H9 (cell line): ENCODE measurements at regions not wholly inside any gene's neighbourhood (a gene's known extent, or its start where the extent isn't known, plus 50 kb on each side); places are given as distances from the start of the nearest gene placed in this dataset.

Experiments
- DNase-seq: peaks from one replicate; pipeline ENCODE4 v3.0.0-alpha.2; 2017
- H2AFZ ChIP-seq: one replicate; pipeline ENCODE4 v1.6.1; 2013; ENCODE audit warnings: mild to moderate bottlenecking, low read length, control low read depth, moderate library complexity
- H2AK5ac ChIP-seq: 2 replicates; pipeline ENCODE4 v1.6.1; 2013; ENCODE audit warnings: low read length, control low read depth, mixed read lengths; ENCODE audit not compliant: insufficient read length
- H2BK120ac ChIP-seq: one replicate; pipeline ENCODE4 v1.6.1; 2013; ENCODE audit warnings: low read depth, mild to moderate bottlenecking, low read length, control low read depth, inconsistent platforms; ENCODE audit not compliant: poor library complexity, severe bottlenecking
- H2BK12ac ChIP-seq: 2 replicates; pipeline ENCODE4 v1.6.1; 2013; ENCODE audit warnings: low read length, control low read depth, mixed read lengths, low read depth; ENCODE audit not compliant: insufficient read length
- H2BK15ac ChIP-seq: 2 replicates; pipeline ENCODE4 v1.6.1; 2013; ENCODE audit warnings: low read depth, low read length, control low read depth
- H2BK20ac ChIP-seq: one replicate; pipeline ENCODE4 v1.6.1; 2013; ENCODE audit warnings: low read depth, mild to moderate bottlenecking, low read length, control low read depth, inconsistent platforms; ENCODE audit not compliant: poor library complexity, severe bottlenecking
- H2BK5ac ChIP-seq: 2 replicates; pipeline ENCODE4 v1.6.1; 2013; ENCODE audit warnings: low read length, control low read depth, mixed read lengths; ENCODE audit not compliant: insufficient read length
- H3K14ac ChIP-seq: 2 replicates; pipeline ENCODE4 v1.6.1; 2013; ENCODE audit warnings: low read length, control low read depth; ENCODE audit not compliant: insufficient read depth
- H3K18ac ChIP-seq: 2 replicates; pipeline ENCODE4 v1.6.1; 2013; ENCODE audit warnings: low read depth, mild to moderate bottlenecking, mixed read lengths, low read length, control low read depth; ENCODE audit not compliant: insufficient read length
- H3K23ac ChIP-seq: 2 replicates; pipeline ENCODE4 v1.6.1; 2013; ENCODE audit warnings: low read length, control low read depth, mixed read lengths, low read depth; ENCODE audit not compliant: insufficient read length
- H3K23me2 ChIP-seq: 2 replicates; pipeline ENCODE4 v1.6.1; 2013; ENCODE audit warnings: low read depth, mild to moderate bottlenecking, mixed read lengths, low read length, control low read depth; ENCODE audit not compliant: insufficient read length, poor library complexity, severe bottlenecking
- H3K27ac ChIP-seq: 2 replicates; pipeline ENCODE4 v1.5.1; 2013; ENCODE audit warnings: low read length, control low read depth, mixed read lengths, low read depth; ENCODE audit not compliant: insufficient read length
- H3K27me3 ChIP-seq: 2 replicates; pipeline ENCODE4 v1.6.1; 2013; ENCODE audit warnings: low read length, control low read depth, inconsistent platforms; ENCODE audit not compliant: insufficient read depth
- H3K4ac ChIP-seq: 2 replicates; pipeline ENCODE4 v1.6.1; 2013; ENCODE audit warnings: low read depth, mild to moderate bottlenecking, control low read depth, inconsistent platforms, low read length, moderate library complexity
- H3K4me1 ChIP-seq: 2 replicates; pipeline ENCODE4 v1.6.1; 2013; ENCODE audit warnings: low read length, control low read depth, inconsistent platforms; ENCODE audit not compliant: insufficient read depth
- H3K4me2 ChIP-seq: 2 replicates; pipeline ENCODE4 v1.6.1; 2013; ENCODE audit warnings: low read length, control low read depth, mixed read lengths; ENCODE audit not compliant: insufficient read length, insufficient read depth
- H3K56ac ChIP-seq: 2 replicates; pipeline ENCODE4 v1.6.1; 2013; ENCODE audit warnings: low read depth, mild to moderate bottlenecking, mixed read lengths, low read length, control low read depth; ENCODE audit not compliant: insufficient read length
- H3K79me1 ChIP-seq: 2 replicates; pipeline ENCODE4 v1.6.1; 2013; ENCODE audit warnings: low read depth, mild to moderate bottlenecking, moderate library complexity, low read length, control low read depth, inconsistent platforms; ENCODE audit not compliant: insufficient read depth, poor library complexity, severe bottlenecking
- H3K79me2 ChIP-seq: 2 replicates; pipeline ENCODE4 v1.6.1; 2013; ENCODE audit warnings: low read length, control low read depth, inconsistent platforms; ENCODE audit not compliant: insufficient read depth
- H3K9ac ChIP-seq: 2 replicates; pipeline ENCODE4 v1.6.1; 2013; ENCODE audit warnings: low read length, control low read depth, mixed read lengths; ENCODE audit not compliant: insufficient read length; ENCODE audit errors: extremely low read depth
- H3K9me3 ChIP-seq: one replicate; pipeline ENCODE4 v1.6.1; 2013; ENCODE audit warnings: low read depth, low read length, inconsistent platforms; ENCODE audit not compliant: control insufficient read depth
- H3T11ph ChIP-seq: one replicate; pipeline ENCODE4 v1.6.1; 2013; ENCODE audit warnings: mild to moderate bottlenecking, low read length, control low read depth, inconsistent platforms
- H4K20me1 ChIP-seq: one replicate; pipeline ENCODE4 v1.6.1; 2013; ENCODE audit not compliant: control insufficient read depth, insufficient read length, insufficient read depth
- H4K5ac ChIP-seq: 2 replicates; pipeline ENCODE4 v1.6.1; 2013; ENCODE audit warnings: low read depth, mild to moderate bottlenecking, mixed read lengths, low read length, control low read depth; ENCODE audit not compliant: insufficient read length
- H4K8ac ChIP-seq: replicated peaks from 2 replicates; pipeline ENCODE4 v1.6.1; 2013; ENCODE audit warnings: low read length, control low read depth, mixed read lengths, low read depth; ENCODE audit not compliant: insufficient read length
- H4K91ac ChIP-seq: 2 replicates; pipeline ENCODE4 v1.6.1; 2013; ENCODE audit warnings: low read depth, mild to moderate bottlenecking, moderate library complexity, mixed read lengths, low read length, control low read depth; ENCODE audit not compliant: insufficient read length
- H3K27ac Mint-ChIP-seq, 3 experiments: 2 replicates in 2 of 3; 3 replicates in 1 of 3; pipeline ENCODE4 v1.8.0; 2020 to 2021; ENCODE audit warnings: mixed read lengths in 3 of 3, mild to moderate bottlenecking in 1 of 3, moderate library complexity in 1 of 3
- H3K27me3 Mint-ChIP-seq: 2 replicates; pipeline ENCODE4 v1.8.0; 2021; ENCODE audit warnings: low read depth, mild to moderate bottlenecking, moderate library complexity, mixed read lengths
- H3K36me3 Mint-ChIP-seq, 3 experiments: 2 replicates in 2 of 3; 3 replicates in 1 of 3; pipeline ENCODE4 v1.8.0; 2020 to 2021; ENCODE audit warnings: low read depth in 3 of 3, mixed read lengths in 3 of 3; ENCODE audit not compliant: insufficient read depth in 1 of 3
- H3K4me1 Mint-ChIP-seq, 2 experiments: 2 replicates each; pipeline ENCODE4 v1.8.0; 2020; ENCODE audit warnings: mixed read lengths in 2 of 2
- H3K4me3 Mint-ChIP-seq, 2 experiments: 2 replicates in 1 of 2; 3 replicates in 1 of 2; pipeline ENCODE4 v1.8.0; 2020 to 2021; ENCODE audit warnings: mild to moderate bottlenecking in 2 of 2, mixed read lengths in 2 of 2, moderate library complexity in 1 of 2
- H3K9me3 Mint-ChIP-seq, 2 experiments: 2 replicates in 1 of 2; 3 replicates in 1 of 2; pipeline ENCODE4 v1.8.0; 2020; ENCODE audit warnings: mild to moderate bottlenecking in 2 of 2, mixed read lengths in 2 of 2, moderate library complexity in 1 of 2
- CTCF ChIP-seq: fragments of 200-600 bp; sonication (generic); conservative IDR thresholded peaks from 3 replicates; pipeline ENCODE4 v1.8.0; 2021; ENCODE audit warnings: antibody characterized with exemption, mild to moderate bottlenecking
- WGBS: extraction: QIAGEN DNeasy Blood & Tissue Kit; methylation state at CpG from one replicate; pipeline ENCODE4 v1.1.7; 2013; ENCODE audit warnings: missing lambda C conversion rate, low lambda C conversion rate, mixed read lengths; ENCODE audit not compliant: insufficient read length; ENCODE audit errors: extremely low coverage; 5-methylcytosine and 5-hydroxymethylcytosine counted together

- Histone ChIP-seq H3K9ac (no peak overlapping the region), H2BK12ac (no peak overlapping the region), H2BK120ac (no peak overlapping the region), H4K5ac (no peak overlapping the region), H2BK15ac (no peak overlapping the region), H3K9me3 (no peaks in the 10 kb centered on the region), H3K23ac (no peak overlapping the region), H2AK5ac (no peak overlapping the region), H3K4ac (no peak overlapping the region), H2AFZ (no peak overlapping the region), H3K79me1 (no peaks in the 10 kb centered on the region), H3K23me2 (no peaks in the 10 kb centered on the region), H3K4me2 (no peak overlapping the region), H3K27ac (no peak overlapping the region), H3K27me3 (no peaks in the 10 kb centered on the region), H3K14ac (no peak overlapping the region), H4K8ac (no peak overlapping the region), H3K18ac (no peak overlapping the region), H3K56ac (no peak overlapping the region), H4K20me1 (no peaks in the 10 kb centered on the region), H3T11ph (no peak overlapping the region), H3K79me2 (no peaks in the 10 kb centered on the region), H2BK20ac (no peak overlapping the region), H3K4me1 (no peaks in the 10 kb centered on the region), H2BK5ac (no peak overlapping the region), H4K91ac (no peak overlapping the region)
- no peak overlapping the region for H3K4me3 Mint-ChIP-seq
- no peak for DNase-seq
- no peak for TF ChIP-seq CTCF
- H3K27me3 Mint-ChIP-seq: no peaks in the 10 kb centered on the region
- H3K4me1 Mint-ChIP-seq: peaks cover 6 to 7% of the 10 kb centered on the region in 2 experiments
- H3K9me3 Mint-ChIP-seq: no peaks in the 10 kb centered on the region; a peak in 1 of 5 replicates
- no CpG with 5 or more reads among the region's 1 CpG for WGBS
- H3K36me3 Mint-ChIP-seq: no peaks in the 10 kb centered on the region
- no peak overlapping the region for H3K27ac Mint-ChIP-seq
Measured at GRCh38 chr5:89213573-89213972, 330.6 kb upstream of the MEF2C start.
